ENCODE measurements at regions not wholly inside any gene's neighbourhood (a gene's known extent, or its start where the extent isn't known, plus 50 kb on each side); places are given as distances from the start of the nearest gene placed in this dataset.

DNA sequence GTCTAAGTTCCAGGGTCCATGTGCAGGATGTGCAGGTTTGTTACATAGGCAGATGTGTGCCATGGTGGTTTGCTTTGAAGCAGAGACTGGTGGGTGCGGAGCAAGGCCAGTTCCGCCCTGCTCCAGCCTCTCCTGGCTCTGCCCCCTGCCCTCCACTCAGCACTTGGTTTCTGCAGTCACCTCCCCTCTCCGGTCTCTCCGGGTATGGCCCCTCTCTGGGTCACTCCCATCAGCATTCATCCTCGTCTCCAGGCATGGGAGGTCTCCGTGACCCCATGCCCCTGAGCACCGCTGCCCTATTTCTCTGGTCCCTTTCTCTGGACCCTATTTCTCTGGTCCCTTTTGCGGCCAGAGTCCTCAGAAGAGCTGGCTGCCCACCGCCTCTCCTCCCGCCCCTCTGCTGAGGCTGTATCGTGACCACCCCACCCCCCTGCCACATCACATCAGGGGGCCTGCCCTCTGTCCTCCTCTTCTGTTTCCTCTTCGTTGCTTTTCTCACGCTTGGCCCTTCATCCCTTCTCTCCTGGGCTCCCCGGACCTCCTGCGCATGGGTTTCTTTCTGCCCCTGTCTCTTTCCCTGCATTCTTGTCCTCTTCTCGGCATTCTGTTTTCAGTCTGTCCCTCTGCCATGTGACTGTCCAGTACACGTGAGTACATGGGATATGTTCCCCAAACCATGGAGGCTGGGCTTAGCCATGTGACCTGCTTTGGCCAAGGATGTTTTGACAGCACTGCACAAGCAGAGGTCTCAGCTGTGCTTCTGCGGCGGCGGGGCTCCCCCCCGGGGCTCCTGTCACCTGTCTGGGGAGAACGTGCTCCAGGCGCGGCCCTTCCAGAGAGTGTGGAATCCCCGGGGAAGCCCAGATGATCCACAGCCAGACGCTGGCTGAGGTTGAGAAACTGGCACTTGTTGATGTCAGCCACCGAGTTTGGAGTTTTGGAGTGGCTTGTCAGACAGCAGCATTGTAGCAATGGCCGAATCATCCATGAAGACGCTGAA, 54.4 kb upstream of the C1orf174 start:
- DNase-seq (ENCODE audit: low spot score), result no peak

DNA sequence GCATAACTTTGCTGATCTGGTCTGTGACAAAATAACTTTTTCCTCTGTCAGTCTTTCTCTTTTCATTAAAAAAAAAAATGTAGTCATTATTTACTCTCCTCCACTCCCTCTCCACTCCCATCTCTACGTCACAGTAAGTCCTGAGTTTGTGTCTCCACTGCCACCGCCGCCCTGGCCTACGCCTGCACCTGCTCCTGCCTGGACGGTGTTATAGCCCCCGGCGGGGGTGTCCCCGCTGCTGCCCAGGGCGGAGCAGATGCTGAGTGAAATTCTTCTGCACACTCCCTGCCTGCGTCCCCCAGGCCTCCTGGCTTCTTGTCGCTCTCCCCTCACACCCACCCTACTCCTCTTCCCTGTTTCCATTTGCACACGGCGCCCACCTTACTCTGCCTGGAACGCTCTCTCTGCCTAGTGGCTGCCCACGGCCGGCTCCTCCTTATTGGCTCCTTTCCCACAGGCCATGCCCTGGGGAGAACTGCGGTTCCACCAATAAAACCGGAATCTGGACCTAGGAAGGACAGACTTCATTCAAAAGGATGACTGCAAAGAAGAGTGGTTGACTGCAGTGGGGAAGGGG, 55.2 kb upstream of the C1orf174 start:
- no peak for DNase-seq (ENCODE audit: low spot score)

GRCh38 chr1:3956527-3957170, 56.6 kb upstream of the C1orf174 start:
- no peak for DNase-seq (ENCODE audit: low spot score)

GRCh38 chr1:3959361-3959760, 59.3 kb upstream of the C1orf174 start:
- no peak for DNase-seq (ENCODE audit: low spot score)

DNA sequence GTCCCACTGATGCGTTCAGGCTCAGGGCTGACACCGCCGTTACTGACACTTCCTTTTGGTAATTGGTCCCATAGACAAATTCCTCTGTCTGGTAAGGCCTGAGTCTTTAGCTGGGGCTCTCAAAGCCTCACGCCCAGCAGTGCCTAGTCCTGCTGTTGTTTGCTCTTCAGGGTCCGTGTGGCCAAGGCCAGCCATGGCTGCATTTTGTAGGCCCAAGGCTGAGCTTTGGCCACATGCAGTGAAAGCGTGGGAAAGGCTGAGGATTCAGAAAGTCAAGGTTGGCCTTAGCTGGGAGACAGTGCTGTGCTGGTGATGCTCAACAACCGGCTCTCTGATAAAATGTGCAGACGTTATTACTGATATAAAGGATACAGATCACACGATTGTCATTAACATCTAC, 63.5 kb upstream of the C1orf174 start:
- no peak for DNase-seq (ENCODE audit: low spot score)

DNA sequence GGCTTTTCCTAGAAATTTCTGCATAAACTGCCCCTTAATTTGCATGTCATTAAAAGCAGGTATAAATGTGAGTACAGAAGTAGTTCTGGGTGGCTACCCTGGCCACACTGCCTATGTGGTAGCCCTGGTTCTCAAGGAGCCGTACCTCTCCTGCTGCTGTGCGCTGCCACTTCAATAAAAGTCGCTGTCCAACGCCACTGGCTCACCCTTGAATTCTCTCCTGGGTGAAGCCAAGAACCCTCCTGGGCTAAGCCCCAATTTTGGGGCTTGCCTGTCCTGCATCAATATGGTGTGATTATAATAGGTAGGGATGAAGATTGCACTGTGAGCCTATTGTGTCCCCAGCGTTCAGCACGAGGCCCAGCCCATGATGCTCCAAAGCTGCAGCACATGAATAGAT, 65.6 kb upstream of the C1orf174 start:
- no peak for DNase-seq (ENCODE audit: low spot score)

- no peak for DNase-seq (ENCODE audit: low spot score)
These were observed 68.8 kb upstream of the C1orf174 start for GRCh38 chr1:3968851-3969250.

DNA sequence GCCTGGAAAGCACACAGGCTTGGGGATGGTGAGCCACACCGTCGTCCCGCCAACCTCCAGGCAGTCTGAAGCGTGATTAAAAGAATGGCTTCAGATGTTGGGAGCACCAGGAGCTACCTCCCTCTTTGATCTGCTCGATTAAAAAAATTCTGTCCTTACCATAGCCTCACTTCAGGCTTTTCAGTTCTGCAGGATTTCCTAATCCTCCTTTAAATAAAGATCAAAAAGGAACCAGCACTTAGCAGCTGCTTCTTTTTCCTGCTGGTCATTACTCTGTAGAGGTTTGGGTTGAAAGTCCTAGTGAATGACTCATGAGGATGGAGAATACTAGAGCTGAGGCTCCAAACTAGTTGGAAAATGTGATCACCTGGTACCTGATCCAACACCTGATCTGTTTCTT, 71.9 kb upstream of the C1orf174 start:
- DNase-seq (ENCODE audit: low spot score), result no peak

DNA sequence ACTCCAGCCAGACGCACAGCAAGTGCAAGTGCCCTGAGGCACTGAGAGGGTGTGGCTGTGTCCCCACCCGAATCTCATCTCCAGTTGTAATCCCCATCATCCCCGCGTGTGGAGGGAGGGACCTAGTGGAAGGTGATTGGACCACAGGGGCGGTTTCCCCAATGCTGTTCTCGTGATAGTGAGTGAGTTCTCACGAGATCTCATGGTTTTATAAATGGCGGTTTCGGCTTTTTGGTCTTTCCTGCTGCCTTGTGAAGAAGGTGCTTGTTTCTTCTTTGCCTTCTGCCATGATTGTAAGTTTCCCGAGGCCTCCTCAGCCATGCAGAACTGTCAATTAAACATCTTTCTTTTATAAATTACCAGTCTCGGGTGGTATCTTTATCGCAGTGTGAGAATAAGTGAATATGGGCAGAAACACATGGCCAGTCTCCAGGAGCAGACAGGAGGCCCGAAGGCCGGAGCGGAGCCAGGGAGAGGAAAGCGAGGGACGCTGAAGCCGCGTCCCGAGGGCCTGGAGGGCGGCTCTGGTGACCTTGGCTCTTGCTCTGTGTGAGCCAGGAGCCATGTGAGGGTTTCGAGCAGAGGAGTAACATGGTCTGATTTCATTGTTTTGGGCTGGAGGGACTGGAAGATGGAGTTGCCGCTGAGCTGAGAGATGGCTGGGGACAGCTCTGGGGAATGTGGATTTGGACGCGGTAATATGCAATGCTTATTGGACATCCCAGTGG, 76.0 kb upstream of the C1orf174 start:
- DNase-seq (ENCODE audit: low spot score), result no peak

GRCh38 chr1:3976821-3977220, 76.7 kb upstream of the C1orf174 start:
- no peak for DNase-seq (ENCODE audit: low spot score)

GRCh38 chr1:3978196-3978989, 78.3 kb upstream of the C1orf174 start:
- no peak for DNase-seq (ENCODE audit: low spot score)

DNA sequence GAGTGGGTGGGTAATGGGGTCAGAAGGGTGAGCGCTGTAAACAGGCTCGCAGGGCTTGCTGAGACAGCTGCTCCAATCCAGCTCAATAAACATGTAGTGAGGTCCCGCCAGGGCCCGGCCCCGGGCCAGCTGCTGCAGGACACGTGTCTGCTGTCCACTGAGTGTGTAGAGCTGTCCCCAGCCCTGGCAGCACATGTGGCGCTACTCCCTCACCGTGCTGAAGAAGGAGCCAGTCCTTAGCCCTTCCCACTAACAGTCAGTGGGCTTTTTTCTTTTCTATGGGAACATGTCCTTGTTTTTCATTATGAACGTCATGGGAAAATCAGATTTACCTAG, 78.9 kb upstream of the C1orf174 start:
- DNase-seq (ENCODE audit: low spot score), result no peak

DNA sequence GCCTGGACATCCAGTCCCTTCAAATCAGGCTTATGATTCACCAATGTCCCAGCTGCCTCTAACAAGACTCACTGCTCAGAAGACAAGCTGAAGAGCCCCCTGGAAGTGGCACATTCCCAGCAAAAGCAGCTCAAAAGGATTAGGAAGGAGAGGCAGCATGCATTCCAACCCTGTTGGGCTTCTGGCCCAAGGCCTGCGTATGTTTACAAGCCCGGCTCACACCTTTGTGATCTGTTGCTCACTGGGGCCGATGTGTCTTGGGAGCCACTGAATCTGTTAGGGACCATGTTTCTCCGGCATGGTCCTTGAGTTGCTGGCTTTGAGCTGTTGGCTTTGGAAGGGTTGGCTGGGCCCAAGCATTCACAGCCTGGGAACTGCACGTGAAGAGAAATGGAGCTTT, 81.2 kb upstream of the C1orf174 start:
- no peak for DNase-seq (ENCODE audit: low spot score)

DNA sequence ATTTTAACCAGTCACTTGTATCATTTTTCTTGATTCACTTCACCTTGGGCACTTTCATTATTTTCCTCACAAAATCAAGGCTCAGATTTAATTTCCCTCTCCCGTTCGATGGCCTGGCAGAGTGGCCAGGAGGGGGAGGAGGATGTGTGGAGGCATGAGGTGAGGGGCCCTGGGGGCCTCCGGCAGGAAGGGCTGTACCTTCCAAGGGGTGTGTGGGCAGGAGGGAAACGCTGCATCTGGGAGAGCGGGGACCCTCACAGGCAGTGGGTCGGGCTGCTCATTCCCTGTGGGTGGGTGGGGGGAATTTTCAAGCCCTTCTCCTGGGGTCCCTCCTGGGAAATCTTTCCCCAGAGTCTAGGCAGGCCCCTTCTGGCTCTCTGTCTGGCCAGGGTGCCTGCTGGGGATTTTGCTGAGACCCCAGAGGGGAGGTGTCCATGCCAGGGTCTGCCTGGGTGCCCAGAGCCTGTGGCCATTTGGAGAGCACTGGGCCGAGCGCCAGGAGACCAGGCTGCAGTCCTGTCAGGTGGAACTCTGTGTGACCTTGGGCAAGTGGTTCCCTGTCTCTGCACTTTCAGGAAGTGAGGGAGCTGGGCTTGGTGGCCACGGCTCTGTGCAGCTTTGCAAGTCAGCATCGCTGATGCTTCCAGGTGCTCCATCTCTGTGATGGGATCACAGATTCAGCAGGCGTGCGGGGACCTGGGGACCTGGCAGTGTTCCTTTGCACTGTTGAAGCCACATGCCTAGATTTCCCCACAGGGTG, 81.9 kb upstream of the C1orf174 start:
- DNase-seq (ENCODE audit: low spot score), result no peak

DNA sequence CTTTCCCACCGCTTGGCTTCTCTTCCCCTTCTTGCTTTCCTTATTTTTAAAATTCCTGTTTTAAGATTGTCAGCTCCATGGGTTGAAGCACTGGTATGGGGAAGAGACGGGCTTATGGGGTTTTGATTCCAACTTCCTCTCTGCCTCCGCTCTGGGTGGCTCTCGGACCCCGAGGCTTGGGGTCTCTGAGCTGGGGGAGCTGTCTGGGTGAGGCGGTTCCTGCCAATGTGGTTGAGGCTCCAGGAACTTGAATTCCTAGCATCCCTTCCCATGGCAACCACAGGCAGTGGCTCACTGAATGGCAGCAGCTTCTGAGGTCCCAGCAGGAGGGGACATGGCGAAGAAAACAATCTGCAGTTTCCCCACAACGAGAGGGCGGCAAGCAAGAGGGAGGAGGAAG, 83.1 kb upstream of the C1orf174 start:
- no peak for DNase-seq (ENCODE audit: low spot score)

DNA sequence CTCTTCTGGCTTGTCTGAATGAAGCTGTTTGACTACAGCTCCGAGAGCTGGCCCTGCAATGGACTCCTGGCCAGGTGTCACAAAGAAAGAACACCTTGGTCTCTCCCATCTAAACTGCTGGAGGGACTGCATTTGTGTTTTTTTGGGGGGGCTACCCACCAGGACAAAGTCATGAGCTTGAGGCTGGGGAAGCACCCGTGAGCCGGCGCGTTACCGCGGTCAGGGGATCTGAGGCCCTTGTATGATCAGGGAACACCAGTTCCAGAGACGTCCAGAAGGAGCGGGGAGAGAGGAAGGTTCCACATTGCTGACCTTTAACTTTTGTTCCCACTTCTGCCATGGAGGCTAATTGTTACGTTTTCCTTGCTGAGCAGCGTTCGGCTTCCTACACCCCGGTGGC, 84.5 kb upstream of the C1orf174 start:
- no peak for DNase-seq (ENCODE audit: low spot score)

GRCh38 chr1:3986686-3987218, 86.7 kb upstream of the C1orf174 start:
- DNase-seq (ENCODE audit: low spot score), result no peak

DNA sequence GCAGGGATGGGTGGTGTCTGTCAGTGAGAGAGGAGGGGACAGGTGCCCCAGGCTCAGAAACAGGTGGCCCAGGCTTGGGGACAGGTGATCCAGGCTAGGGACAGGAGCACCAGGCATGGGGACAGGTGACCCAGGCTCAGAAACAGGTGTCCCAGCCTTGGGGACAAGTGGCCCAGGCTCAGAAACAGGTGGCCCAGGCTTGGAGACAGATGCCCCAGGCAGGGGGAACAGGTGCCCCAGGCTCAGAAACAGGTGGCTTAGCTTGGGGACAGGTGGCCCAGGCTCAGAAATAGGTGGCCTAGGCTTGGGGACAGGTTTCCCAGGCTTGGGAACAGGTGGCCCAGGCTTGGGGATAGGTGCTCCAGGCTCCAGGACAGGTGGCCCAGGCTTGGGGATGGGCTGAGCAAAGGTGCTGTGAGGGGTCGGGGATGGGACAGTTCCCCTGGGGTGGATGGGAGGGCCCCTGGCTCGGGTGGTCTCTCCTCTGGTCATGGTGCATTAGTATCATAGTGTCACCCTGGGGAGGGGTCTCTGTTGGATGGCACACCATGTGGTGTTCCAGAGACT, 87.7 kb upstream of the C1orf174 start:
- no peak for DNase-seq (ENCODE audit: low spot score)

DNA sequence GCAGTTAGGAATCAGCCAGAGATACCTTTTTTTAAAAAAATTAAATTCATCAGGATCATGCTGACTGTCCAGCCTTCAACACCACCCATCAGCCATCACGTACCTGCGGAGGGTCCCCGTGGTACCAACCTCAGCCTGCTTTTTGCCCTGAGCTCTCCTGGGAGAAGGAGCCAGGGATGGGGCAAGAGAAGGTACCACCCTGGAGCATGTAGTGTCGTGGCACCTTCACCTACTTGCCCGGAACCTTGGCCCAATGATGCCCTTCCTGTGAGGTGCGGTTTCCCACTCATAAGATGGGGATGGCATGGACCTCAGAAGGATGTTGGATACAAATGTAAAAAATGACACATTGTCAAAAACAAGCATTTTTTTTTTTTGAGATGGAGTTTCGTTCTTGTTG, 88.4 kb upstream of the C1orf174 start:
- DNase-seq (ENCODE audit: low spot score), result no peak

- no peak for DNase-seq (ENCODE audit: low spot score)
These were observed 89.4 kb upstream of the C1orf174 start for GRCh38 chr1:3989465-3989864.
